HL-60 (cell line): ENCODE measurements at regions not wholly inside any gene's neighbourhood (a gene's known extent, or its start where the extent isn't known, plus 50 kb on each side); places are given as distances from the start of the nearest gene placed in this dataset.

ENCODE experiments used
- DNase-seq, 2 experiments: peaks; one replicate each; pipeline ENCODE4 v3.0.0-alpha.2; 2010 to 2020; ENCODE audit warnings: low read depth in 1 of 2, low spot score in 1 of 2
- H3K27ac ChIP-seq: fragments of 250-450 bp; sonication (Bioruptor Pico); replicated peaks from 2 replicates; pipeline ENCODE4 v1.5.1; 2020; ENCODE audit warnings: mild to moderate bottlenecking, moderate library complexity
- H3K27me3 ChIP-seq: fragments of 250-450 bp; sonication (Bioruptor Pico); 2 replicates; pipeline ENCODE4 v1.5.1; 2021; ENCODE audit warnings: mild to moderate bottlenecking, moderate library complexity; ENCODE audit not compliant: insufficient read depth, poor library complexity, severe bottlenecking
- H3K4me3 ChIP-seq: replicated peaks from 2 replicates; pipeline ENCODE4 v1.5.1; 2011; ENCODE audit warnings: mild to moderate bottlenecking, control low read depth, low read length; ENCODE audit not compliant: insufficient read depth
- GABPA ChIP-seq: IDR thresholded peaks from 2 replicates; pipeline ENCODE4 v1.6.1; 2012; ENCODE audit warnings: low read depth
- POLR2AphosphoS5 ChIP-seq: IDR thresholded peaks from 2 replicates; pipeline ENCODE4 v1.6.1; 2012; ENCODE audit warnings: low read depth
- REST ChIP-seq: IDR thresholded peaks from 2 replicates; pipeline ENCODE4 v1.6.1; 2012; ENCODE audit warnings: low read depth; ENCODE audit not compliant: insufficient replicate concordance
- SPI1 ChIP-seq: IDR thresholded peaks from 2 replicates; pipeline ENCODE4 v1.6.1; 2012; ENCODE audit warnings: low read depth, mild to moderate bottlenecking, borderline replicate concordance
- TF ChIP-seq, protein P1 (sequence below): IDR thresholded peaks from one replicate; pipeline ENCODE4 v1.5.1; 2011; ENCODE audit warnings: low read length, control low read depth, inconsistent platforms; ENCODE audit not compliant: insufficient read depth

- TF ChIP-seq GABPA (no peak), REST (no peak), POLR2AphosphoS5 (no peak), SPI1 (no peak)
- TF ChIP-seq, protein P1, sequence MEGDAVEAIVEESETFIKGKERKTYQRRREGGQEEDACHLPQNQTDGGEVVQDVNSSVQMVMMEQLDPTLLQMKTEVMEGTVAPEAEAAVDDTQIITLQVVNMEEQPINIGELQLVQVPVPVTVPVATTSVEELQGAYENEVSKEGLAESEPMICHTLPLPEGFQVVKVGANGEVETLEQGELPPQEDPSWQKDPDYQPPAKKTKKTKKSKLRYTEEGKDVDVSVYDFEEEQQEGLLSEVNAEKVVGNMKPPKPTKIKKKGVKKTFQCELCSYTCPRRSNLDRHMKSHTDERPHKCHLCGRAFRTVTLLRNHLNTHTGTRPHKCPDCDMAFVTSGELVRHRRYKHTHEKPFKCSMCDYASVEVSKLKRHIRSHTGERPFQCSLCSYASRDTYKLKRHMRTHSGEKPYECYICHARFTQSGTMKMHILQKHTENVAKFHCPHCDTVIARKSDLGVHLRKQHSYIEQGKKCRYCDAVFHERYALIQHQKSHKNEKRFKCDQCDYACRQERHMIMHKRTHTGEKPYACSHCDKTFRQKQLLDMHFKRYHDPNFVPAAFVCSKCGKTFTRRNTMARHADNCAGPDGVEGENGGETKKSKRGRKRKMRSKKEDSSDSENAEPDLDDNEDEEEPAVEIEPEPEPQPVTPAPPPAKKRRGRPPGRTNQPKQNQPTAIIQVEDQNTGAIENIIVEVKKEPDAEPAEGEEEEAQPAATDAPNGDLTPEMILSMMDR: no peak
- DNase-seq: no peak
- H3K4me3 ChIP-seq: no peak overlapping the region
- H3K27ac ChIP-seq: no peak overlapping the region
- H3K27me3 ChIP-seq: no peaks in the 10 kb centered on the region
Measured at GRCh38 chr21:33987461-33987860, 71.9 kb upstream of the ATP5PO start.

DNA sequence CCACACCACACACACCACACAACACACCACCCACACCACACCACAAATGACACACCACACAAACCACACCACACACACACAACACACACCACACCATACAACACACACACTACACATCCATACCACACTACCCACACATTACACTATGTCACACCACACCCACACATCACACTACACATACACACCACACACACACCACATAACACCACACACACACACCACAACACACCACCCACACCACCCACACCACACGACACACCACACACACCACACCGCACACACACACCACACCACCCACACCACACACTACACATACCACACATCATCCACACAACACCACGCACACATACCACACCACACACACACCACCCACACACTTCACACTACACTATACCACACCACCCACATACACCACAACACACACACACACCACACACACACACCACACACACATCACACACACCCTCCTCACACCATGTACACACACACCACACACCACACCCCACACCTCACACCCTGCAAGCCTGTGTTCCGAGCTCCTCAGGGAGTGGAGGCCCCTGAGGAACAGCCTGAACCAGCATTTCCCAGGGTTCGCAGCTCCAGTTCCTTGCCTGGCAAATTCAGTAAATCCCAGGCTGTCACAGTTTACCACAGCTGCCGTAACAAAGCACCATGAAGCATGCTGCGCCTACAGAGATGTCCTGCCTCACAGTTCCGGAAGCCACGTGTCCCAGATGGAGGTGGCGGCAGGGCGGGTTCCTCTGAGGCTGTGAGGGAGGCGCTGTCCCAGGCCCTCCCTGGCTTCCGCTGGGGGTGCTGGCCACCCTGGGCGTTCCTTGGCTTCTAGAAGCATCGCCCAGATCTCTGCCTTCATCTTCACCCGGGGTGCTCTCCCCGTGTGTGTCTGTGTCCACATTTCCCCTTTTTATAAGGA lies 69.8 kb upstream of the ATP5PO start:
- no peak for DNase-seq
- H3K4me3 ChIP-seq: no peak overlapping the region
- H3K27ac ChIP-seq: no peak overlapping the region
- TF ChIP-seq, protein P1: no peak
- no peak for TF ChIP-seq POLR2AphosphoS5
- TF ChIP-seq SPI1: no peak
- TF ChIP-seq REST: no peak
- TF ChIP-seq GABPA: no peak
- H3K27me3 ChIP-seq: no peaks in the 10 kb centered on the region

DNA sequence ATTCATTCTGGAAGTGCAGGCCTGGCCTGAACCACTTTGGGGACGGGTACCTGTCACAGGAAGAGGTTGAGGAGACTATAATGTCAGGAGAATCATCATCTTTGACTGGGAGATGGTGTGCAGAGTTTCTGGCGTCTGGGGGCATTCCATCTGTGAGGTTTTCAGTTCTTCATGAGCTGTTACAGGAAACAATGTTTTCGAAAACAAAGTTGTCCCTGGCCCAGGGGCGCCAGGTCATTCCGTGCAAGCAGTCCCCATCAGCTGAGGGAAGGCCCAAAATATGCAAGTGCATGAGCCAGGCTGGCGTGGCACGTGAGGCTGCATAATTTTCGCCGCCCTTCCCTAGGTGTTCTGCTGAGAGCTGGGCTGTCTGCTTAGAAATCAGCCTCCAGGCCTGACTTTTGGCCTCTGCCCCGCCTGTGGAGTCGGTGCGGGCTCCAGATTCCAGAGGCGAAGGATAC lies 68.4 kb upstream of the ATP5PO start:
- TF ChIP-seq GABPA: no peak
- TF ChIP-seq POLR2AphosphoS5: no peak
- TF ChIP-seq REST: no peak
- H3K4me3 ChIP-seq: no peak overlapping the region
- no peak for DNase-seq

More for the DNA sequence above, 68.4 kb upstream of the ATP5PO start:
- no peak overlapping the region for H3K27ac ChIP-seq
- H3K27me3 ChIP-seq: no peaks in the 10 kb centered on the region
